Thoracic aorta (tissue), 2 donors: ENCODE measurements at regions not wholly inside any gene's neighbourhood (a gene's known extent, or its start where the extent isn't known, plus 50 kb on each side); places are given as distances from the start of the nearest gene placed in this dataset.

Experiments used
- ATAC-seq: fragments of 150-250 bp; one replicate; pipeline ENCODE4 v1.8.0; 2017; ENCODE audit warnings: low read depth; ENCODE audit not compliant: insufficient number of reproducible peaks, low FRiP score
- DNase-seq: peaks from one replicate; pipeline ENCODE4 v3.0.0-alpha.2; 2020; ENCODE audit warnings: low spot score
- H3K27ac ChIP-seq, 2 donors: fragments of 200-600 bp; sonication (generic); 1 replicate in 1 of 2; 2 replicates in 1 of 2; pipeline ENCODE4 v1.5.1; 2016; ENCODE audit warnings: mild to moderate bottlenecking in 2 of 2, moderate library complexity in 2 of 2
- H3K27me3 ChIP-seq: fragments of 200-600 bp; sonication (generic); replicated peaks from 2 replicates; pipeline ENCODE4 v1.6.0; 2016; ENCODE audit warnings: mild to moderate bottlenecking; ENCODE audit not compliant: insufficient read depth
- H3K36me3 ChIP-seq: fragments of 200-600 bp; sonication (generic); one replicate; pipeline ENCODE4 v1.5.1; 2016
- H3K4me1 ChIP-seq, 2 donors: fragments of 200-600 bp; sonication (generic); 1 replicate in 1 of 2; 2 replicates in 1 of 2; pipeline versions ENCODE4 v1.5.1 to v1.6.0; 2016; ENCODE audit warnings: low read depth in 2 of 2, mild to moderate bottlenecking in 1 of 2; ENCODE audit not compliant: control insufficient read depth in 1 of 2
- H3K4me3 ChIP-seq: fragments of 200-600 bp; sonication (generic); 2 replicates; pipeline ENCODE4 v1.5.1; 2016; ENCODE audit warnings: mild to moderate bottlenecking
- H3K9me3 ChIP-seq: fragments of 200-600 bp; sonication (generic); 2 replicates; pipeline ENCODE4 v1.5.1; 2016
- CTCF ChIP-seq: fragments of 200-600 bp; sonication (generic); IDR thresholded peaks from one replicate; pipeline ENCODE4 v1.5.1; 2019; ENCODE audit warnings: antibody characterized with exemption

- TF ChIP-seq CTCF, result no peak
- H3K4me3 ChIP-seq, result no peak overlapping the region
- no peaks in the 10 kb centered on the region for H3K27me3 ChIP-seq
- ATAC-seq (no peak), DNase-seq (no peak)
- H3K9me3 ChIP-seq, result no peaks in the 10 kb centered on the region
- H3K36me3 ChIP-seq, result no peaks in the 10 kb centered on the region
- H3K27ac ChIP-seq, result no peak overlapping the region
- no peaks in the 10 kb centered on the region for H3K4me1 ChIP-seq
These were observed 110.4 kb upstream of the POU2AF2 start for GRCh38 chr11:111135101-111135500.

DNA sequence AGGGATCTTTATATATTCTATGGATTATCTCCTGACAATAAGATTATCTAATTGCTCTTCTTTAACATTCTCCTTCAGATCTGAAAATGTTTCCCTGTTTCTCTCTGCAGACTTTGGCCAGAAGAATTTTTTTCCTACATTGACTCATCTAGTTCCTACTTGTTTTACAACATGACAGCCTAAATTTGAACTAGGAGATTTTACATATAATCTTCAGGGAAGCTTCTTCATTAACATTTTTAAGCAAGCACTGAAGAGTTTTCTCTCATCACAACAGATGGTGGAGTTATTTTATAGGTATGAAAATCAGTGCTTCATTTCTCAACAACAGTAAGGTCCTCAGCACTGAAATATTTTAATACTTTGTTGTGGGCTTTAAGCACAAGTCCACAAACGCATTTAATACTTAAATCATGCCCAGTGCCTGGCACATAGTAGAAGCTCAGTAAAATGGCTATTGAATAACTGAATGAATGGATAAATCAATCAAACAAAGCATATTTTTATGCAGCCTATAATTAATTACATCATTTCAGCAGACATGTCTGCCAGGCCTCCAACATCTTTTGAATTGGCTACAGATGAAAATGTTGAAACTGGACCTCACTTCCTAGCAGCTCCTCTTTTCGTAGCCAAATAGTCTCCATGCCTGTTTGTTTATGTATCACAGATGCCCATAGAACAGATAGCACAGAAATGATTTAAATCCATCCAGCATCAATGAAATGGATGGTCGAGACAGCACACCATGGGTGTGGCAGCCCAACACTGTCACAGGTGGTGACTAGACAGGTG lies 117.3 kb upstream of the POU2AF2 start:
- DNase-seq (no peak), ATAC-seq (no peak)
- Histone ChIP-seq H3K4me3 (no peak overlapping the region), H3K36me3 (no peaks in the 10 kb centered on the region), H3K9me3 (no peaks in the 10 kb centered on the region), H3K27me3 (no peaks in the 10 kb centered on the region), H3K4me1 (no peaks in the 10 kb centered on the region), H3K27ac (no peak overlapping the region)
- TF ChIP-seq CTCF, result no peak

GRCh38 chr11:111124724-111125123 lies 120.8 kb upstream of the POU2AF2 start:
- no peaks in the 10 kb centered on the region for H3K36me3 ChIP-seq
- H3K9me3 ChIP-seq, result no peaks in the 10 kb centered on the region
- H3K4me1 ChIP-seq, result peaks cover 0 to 3% of the 10 kb centered on the region in 2 donors
- no peaks in the 10 kb centered on the region for H3K27me3 ChIP-seq
- TF ChIP-seq CTCF, result no peak
- H3K27ac ChIP-seq, result no peak overlapping the region
- DNase-seq (no peak), ATAC-seq (no peak)
- H3K4me3 ChIP-seq, result no peak overlapping the region

DNA sequence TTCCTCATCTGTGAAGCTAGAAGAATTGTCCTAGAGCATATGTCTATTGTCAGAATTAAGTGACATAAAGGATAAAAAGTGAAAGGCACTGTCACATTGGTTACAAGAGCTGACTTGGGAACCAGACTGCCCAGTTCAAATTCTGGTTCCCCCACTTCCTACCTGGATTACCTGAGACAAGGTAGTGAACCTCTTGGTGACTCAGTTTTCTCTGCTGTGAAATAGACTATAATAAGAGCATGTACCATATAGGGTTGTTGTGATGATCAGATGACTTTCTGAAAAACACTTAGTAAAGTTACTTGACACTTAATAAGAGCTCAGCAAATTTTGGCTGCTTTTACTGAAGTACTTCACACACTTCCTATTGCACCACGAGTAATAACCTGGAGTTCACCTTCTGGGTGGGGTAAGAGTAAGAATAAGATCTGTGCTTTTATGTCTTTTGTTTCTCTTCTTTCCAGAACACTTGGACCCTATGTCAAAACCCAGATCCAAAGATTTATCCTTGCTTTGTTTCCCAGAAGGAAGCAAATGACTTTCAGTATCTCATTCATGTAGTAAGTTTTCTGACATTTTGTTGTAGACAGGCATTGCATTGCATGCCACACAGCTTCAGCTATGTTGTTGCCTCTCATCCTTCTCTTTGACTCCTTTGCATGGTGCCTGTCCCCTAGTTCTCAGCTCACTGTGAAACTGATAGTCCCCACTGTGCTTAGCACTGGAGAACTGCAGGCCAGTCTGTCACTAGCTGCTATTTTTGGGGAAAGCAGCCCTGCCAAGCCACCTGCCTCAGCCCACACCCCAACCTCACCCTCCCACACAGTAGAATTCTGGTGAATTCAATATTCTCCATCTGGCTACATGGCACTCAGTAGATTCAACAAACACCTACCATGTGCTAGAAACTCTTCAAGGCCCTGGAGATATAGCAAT lies 121.8 kb upstream of the POU2AF2 start:
- Histone ChIP-seq H3K9me3 (no peaks in the 10 kb centered on the region), H3K4me3 (no peak overlapping the region), H3K27ac (no peak overlapping the region), H3K27me3 (no peaks in the 10 kb centered on the region), H3K36me3 (no peaks in the 10 kb centered on the region), H3K4me1 (peaks cover 0 to 5% of the 10 kb centered on the region in 2 donors)
- TF ChIP-seq CTCF, result no peak
- DNase-seq (no peak), ATAC-seq (no peak)

DNA sequence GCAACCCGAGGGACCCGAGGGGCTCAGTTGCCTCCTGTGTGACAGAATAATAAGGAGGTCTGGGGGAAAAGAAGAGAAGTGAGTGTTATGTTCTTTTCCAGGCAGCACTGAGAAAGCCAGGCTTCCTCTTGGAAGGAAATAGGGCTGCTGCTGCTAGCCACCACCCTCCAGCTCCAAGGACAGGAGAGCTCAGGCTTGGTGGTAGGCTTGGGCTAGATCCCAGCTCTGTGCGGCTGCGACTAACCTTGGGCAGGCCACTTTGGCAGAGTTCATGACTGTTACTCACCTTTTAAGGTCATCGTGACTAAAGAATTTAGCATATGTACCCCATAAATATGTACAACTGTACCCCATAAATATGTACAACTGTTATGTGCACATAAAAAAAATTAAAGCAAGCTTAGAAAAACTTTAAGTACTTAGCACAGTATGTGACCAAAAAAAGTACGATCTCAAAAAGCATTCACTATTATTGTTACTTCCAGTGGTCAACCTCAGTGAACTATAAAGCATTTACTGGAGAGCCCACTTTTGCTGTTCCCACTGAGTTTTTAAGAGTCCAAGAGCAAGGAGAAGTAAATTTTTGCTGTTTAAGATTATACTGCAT lies 124.7 kb upstream of the POU2AF2 start:
- no peaks in the 10 kb centered on the region for H3K27me3 ChIP-seq
- DNase-seq (no peak), ATAC-seq (no peak)
- H3K9me3 ChIP-seq, result no peaks in the 10 kb centered on the region
- H3K27ac ChIP-seq, result no peak overlapping the region
- H3K36me3 ChIP-seq, result no peaks in the 10 kb centered on the region
- TF ChIP-seq CTCF, result no peak
- peaks cover 0 to 5% of the 10 kb centered on the region in 2 donors for H3K4me1 ChIP-seq
- H3K4me3 ChIP-seq, result no peak overlapping the region
